GM21737 (cell line): ENCODE measurements at regions not wholly inside any gene's neighbourhood (a gene's known extent, or its start where the extent isn't known, plus 50 kb on each side); places are given as distances from the start of the nearest gene placed in this dataset.
"Not testable (repeated sequence)": the region's sequence is repeated elsewhere in the genome, so short reads cannot be mapped to it uniquely, and the experiment has no call there.

ENCODE experiments used
- ATAC-seq: cut with Tn5 transposase; IDR thresholded peaks from one replicate; pipeline ENCODE4 v1.9.1; 2021; ENCODE audit warnings: mild to moderate bottlenecking, moderate library complexity; ENCODE audit not compliant: unreplicated experiment

DNA sequence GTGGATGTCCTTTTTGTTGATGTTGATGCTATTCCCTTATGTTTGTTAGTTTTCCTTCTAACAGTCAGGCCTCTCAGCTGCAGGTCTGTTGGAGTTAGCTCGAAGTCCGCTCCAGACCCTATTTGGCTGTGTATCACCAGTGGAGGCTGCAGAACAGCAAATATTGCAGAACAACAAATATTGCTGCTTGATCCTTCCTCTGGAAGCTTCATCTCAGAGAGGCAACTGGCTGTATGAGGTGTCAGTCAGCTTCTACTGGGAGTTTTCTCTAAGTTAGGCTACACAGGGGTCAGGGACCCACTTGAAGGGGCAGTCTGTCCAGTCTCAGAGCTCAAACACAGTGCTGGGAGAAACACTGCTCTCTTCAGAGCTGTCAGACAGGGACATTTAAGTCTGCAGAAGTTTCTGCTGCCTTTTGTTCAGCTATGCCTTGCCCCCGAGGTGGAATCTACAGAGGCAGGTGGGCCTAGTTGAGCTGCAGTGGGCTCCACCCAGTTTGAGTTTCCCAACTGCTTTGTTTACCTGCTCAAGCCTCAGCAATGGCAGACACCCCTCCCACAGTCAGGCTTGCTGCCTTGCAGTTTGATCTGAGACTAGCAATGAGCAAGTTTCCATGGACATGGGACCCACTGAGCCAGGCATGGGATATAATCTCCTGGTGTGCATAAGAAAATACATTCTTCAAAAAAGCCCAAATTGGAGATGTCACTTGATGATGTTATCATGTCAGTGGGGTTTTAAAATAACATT lies 99.5 kb downstream of the KDM5D start:
- no peak for ATAC-seq

DNA sequence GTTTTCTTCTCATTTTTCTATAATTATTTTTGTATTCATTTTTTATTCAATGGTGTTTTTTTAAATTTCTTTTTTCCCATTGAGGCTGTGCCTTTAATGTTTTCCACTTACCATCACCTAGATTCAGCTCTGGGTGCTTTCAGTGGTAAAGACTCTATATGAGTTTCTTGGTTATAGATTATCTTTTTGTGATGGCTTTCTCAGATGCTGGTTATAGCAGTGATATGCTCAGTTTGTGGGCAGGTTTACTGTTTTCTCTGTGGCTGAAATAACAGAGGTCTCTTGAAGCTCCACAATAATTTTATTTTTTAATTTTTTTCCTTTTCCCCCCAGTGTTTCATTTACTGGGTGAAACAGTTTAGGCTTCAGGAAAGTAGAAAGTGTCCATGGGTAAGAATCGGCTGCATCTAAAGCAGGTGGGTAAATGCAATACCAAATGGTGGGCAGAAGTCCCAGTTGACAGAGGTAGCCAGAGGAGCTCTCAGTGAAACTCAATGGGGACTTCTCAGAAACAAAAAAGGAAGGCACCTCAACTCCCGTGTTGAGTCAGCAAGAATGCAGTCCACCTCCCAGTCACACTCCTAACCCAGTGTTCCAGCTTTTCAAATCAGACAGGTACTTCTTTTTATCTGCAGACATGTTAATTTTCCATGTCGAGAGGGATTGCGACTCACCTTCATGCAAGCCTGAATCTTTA lies 106.7 kb downstream of the KDM5D start:
- ATAC-seq = no peak

- no peak for ATAC-seq
These were observed 115.6 kb downstream of the KDM5D start for GRCh38 chrY:19628926-19629325.

DNA sequence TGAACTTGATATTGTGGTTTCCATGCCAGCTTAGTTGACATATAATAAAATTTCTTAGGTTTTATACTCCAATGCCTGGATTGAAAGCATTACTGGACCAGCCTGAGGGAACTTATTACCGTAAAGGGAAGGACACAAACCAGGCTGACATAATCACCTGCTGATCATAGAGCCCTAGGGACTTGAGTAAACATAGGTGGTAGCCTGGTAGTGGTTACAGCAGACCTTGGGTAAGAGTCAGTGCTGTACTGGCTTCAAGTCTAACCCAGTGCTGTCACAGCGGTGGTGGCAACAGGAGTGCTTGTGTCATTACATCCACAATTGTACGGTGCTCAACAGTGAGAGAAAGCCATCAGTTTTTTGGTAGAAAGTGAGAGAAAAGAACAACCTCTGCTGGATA lies 122.1 kb downstream of the KDM5D start:
- ATAC-seq = no peak

- no peak for ATAC-seq
These were observed 122.8 kb downstream of the KDM5D start for GRCh38 chrY:19621756-19622155.

DNA sequence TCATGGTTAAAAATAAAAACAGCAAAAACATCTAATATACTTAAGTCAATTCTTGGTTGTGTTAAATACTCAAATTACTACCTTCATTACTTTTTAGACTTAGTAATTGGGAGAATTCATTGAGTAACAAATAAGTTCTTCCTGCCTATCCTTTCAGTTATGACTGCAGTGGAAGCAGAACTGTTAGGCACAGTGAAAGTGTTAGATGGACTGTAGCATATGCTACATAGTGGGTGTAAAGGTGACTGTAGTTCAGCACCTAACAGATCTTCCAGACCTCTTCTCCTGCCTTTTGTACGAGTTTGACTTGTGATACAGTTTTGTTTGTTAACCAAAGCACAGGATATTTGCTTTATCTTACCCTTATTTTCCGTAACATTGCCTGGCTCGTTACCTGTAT lies 143.4 kb downstream of the KDM5D start:
- ATAC-seq = no peak

GRCh38 chrY:19600711-19601110 lies 143.8 kb downstream of the KDM5D start:
- ATAC-seq = no peak

- ATAC-seq = no peak
These were observed 154.3 kb downstream of the KDM5D start for GRCh38 chrY:19590235-19590634.

DNA sequence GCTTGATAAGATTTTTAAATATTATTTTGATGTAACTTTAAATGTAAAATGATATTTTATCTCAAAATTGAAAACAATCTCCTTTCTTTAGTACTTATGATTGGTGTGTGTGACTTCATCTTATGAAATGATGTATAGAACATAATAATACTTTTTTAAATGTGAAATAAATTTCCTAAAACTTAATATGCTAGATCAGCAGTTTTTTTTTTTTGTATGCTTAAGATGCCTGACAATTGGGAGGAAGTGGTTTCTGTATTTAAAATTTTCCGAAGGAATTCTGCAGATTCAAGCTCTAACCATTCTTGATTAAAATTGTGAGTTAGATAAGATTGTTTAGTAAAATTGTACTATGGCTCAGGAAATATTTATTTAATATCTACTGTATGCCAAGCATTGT lies 154.9 kb downstream of the KDM5D start:
- ATAC-seq = no peak

DNA sequence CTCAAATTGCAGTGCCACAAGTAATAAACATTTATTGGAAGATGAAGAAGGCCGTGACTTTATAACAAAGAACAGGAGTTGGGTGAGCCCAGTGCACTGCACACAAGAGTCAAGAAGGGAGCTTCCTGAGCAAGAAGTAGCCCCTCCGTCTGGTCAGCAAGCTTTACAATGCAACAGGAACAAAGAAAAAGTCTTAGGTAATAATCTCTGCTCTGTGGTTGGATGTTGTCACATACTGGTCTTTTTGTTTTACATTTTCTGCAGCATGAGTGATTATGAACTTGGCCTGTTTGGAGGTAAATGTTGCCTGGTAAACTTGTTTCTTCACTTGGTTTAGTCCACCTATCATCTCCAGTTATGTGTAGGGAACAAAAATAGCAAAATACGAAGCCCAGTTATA lies 157.2 kb downstream of the KDM5D start:
- ATAC-seq = no peak

DNA sequence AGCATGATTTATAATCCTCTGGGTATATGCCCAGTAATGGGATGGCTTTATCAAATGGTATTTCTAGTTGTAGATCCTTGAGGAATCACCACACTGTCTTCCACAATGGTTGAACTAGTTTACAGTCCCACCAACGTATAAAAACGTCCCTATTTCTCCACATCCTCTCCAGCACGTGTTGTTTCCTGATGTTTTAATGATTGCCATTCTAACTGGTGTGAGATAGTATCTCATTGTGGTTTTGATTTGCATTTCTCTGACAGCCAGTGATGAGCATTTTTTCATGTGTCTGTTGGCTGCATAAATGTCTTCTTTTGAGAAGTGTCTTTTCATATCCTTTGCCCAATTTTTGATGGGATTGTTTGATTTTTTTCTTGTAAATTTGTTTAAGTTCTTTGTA lies 163.5 kb downstream of the KDM5D start:
- not testable (repeated sequence) for ATAC-seq

DNA sequence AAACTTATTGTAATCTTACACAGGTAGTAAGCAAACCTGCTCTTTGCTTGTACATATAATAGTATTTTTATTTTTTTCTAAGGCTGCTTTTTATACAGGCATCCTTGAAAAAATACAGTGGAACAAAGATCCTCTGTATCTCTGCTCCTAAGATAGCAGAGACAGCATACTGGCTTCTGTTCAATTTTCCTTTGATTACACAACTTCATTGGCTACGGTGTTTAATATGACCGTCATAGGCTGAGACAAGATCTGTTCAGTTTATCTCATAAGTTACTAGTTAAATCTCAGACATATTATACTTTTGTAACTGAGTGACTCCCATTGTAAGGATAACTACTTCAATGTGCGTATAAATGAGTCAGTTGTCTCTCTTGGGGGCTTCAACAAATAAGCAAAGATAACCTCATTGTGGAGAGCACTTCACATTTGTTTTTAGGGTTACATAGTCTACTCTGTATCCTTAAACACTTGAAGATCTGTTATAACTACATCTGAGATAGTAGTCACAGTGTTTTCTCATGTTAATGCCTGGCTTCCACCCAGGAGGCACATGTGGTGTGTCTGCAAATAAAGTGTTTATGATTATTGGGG lies 166.1 kb downstream of the KDM5D start:
- ATAC-seq = no peak

GRCh38 chrY:19577250-19577649 lies 167.3 kb downstream of the KDM5D start:
- no peak for ATAC-seq

- ATAC-seq = no peak
These were observed 169.6 kb downstream of the KDM5D start for GRCh38 chrY:19574939-19575338.

DNA sequence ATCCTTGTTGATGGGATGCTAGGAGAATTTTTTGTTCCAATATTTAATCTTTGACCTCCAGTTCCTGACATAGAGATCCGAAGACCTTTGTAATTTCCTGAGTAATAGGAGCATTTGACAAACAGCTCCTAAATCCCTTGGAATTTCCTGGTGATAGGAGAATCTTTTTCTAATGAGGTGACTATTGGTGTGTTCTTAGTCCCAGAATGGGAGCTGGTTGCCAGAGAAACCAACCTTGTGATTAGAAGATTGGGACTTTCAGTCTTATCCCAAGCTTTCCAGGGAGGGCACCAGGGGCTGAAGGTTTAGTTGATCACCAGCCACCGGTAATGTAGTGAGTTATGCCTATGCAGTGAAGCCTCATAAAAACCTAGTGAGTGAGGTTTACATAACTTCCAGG lies 170.9 kb downstream of the KDM5D start:
- no peak for ATAC-seq

GRCh38 chrY:19570999-19571398 lies 173.5 kb downstream of the KDM5D start:
- ATAC-seq = peak; percentile 34

DNA sequence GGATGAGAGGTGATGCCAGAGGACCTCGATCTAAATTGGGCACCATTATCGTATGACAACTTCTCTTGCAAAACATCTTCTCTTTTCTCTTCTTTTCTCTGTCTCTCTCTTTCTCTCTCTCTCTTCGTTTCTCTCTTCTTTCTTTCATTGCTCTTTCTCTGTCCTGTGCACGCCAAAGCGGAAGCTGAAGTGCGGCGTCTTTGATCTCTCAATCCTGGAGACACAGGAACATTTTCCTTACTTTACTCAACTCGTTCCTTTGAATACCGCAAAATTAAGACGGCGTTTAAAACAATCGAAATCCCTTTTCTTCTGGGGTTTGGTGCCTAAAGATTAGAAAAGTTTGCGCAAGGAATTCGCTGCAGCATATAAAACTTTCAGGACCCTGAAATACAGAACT lies 176.6 kb downstream of the KDM5D start:
- ATAC-seq = no peak

GRCh38 chrY:19567051-19567921 lies 177.2 kb downstream of the KDM5D start:
- peak; percentile 74 for ATAC-seq

DNA sequence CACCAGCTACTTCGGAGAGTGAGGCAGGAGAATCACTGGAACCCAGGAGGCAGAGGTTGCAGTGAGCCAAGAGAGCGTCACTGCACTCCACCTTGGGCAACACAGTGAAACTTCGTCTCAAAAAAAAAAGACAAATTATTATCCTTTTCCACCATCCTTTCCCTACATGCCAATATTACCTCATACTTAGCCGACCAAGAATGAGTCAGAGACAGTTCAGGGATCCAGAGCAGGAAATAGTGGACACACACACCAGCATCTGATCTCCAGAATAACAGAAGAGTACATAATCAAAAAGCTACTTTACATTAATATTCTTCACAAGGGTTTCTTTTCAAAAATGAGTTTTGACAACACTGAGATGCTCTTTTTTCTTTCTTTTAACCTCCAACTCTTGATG lies 185.4 kb downstream of the KDM5D start:
- ATAC-seq = no peak

GRCh38 chrY:19549671-19550466 lies 194.7 kb downstream of the KDM5D start:
- no peak for ATAC-seq
